HG02840 (cell line): ENCODE measurements at regions not wholly inside any gene's neighbourhood (a gene's known extent, or its start where the extent isn't known, plus 50 kb on each side); places are given as distances from the start of the nearest gene placed in this dataset.

Experiments
- ATAC-seq: cut with Tn5 transposase; IDR thresholded peaks from one replicate; pipeline ENCODE4 v1.9.1; 2021; ENCODE audit warnings: mild to moderate bottlenecking, moderate library complexity, moderate number of reproducible peaks; ENCODE audit not compliant: unreplicated experiment, low FRiP score

- no peak for ATAC-seq
Measured at GRCh38 chr10:10318856-10319255, 698.8 kb upstream of the CELF2 start.

GRCh38 chr10:10320956-10321355, 696.7 kb upstream of the CELF2 start:
- ATAC-seq, result no peak

GRCh38 chr10:10326116-10326515, 691.6 kb upstream of the CELF2 start:
- ATAC-seq, result no peak

- no peak for ATAC-seq
Measured at GRCh38 chr10:10327934-10328333, 689.7 kb upstream of the CELF2 start.

GRCh38 chr10:10330418-10330817, 687.3 kb upstream of the CELF2 start:
- ATAC-seq, result no peak

- ATAC-seq, result no peak
Measured at GRCh38 chr10:10332786-10333185, 684.9 kb upstream of the CELF2 start.

GRCh38 chr10:10333622-10334021, 684.0 kb upstream of the CELF2 start:
- no peak for ATAC-seq

GRCh38 chr10:10338339-10338738, 679.3 kb upstream of the CELF2 start:
- ATAC-seq, result no peak

GRCh38 chr10:10346390-10347150, 671.1 kb upstream of the CELF2 start:
- no peak for ATAC-seq

- no peak for ATAC-seq
Measured at GRCh38 chr10:10350050-10350449, 667.6 kb upstream of the CELF2 start.

- ATAC-seq, result no peak
Measured at GRCh38 chr10:10351451-10351850, 666.2 kb upstream of the CELF2 start.

GRCh38 chr10:10353326-10353868, 664.3 kb upstream of the CELF2 start:
- no peak for ATAC-seq

- ATAC-seq, result no peak
Measured at GRCh38 chr10:10359263-10359662, 658.4 kb upstream of the CELF2 start.

- no peak for ATAC-seq
Measured at GRCh38 chr10:10361301-10361885, 656.3 kb upstream of the CELF2 start.

GRCh38 chr10:10362800-10363199, 654.9 kb upstream of the CELF2 start:
- ATAC-seq, result no peak

GRCh38 chr10:10363217-10363616, 654.5 kb upstream of the CELF2 start:
- ATAC-seq, result no peak

GRCh38 chr10:10364902-10365301, 652.8 kb upstream of the CELF2 start:
- ATAC-seq, result no peak

GRCh38 chr10:10365676-10366075, 652.0 kb upstream of the CELF2 start:
- no peak for ATAC-seq

GRCh38 chr10:10366836-10367235, 650.8 kb upstream of the CELF2 start:
- no peak for ATAC-seq

GRCh38 chr10:10367264-10367663, 650.4 kb upstream of the CELF2 start:
- no peak for ATAC-seq

GRCh38 chr10:10368951-10369576, 648.6 kb upstream of the CELF2 start:
- ATAC-seq, result no peak

GRCh38 chr10:10385831-10386230, 631.8 kb upstream of the CELF2 start:
- ATAC-seq, result no peak
